ENCODE measurements at regions not wholly inside any gene's neighbourhood (a gene's known extent, or its start where the extent isn't known, plus 50 kb on each side); places are given as distances from the start of the nearest gene placed in this dataset.

GRCh38 chr9:81473206-81473605, 216.1 kb downstream of the TLE1 start:
- Mint-ChIP-seq H3K4me1 (peaks cover 0 to 7% of the 10 kb centered on the region in 2 experiments; a peak in 3 of 4 replicates), H3K27me3 (ENCODE audit: low read depth) (no peaks in the 10 kb centered on the region), H3K36me3 (ENCODE audit: insufficient read depth in 1 of 3, low read depth in 3 of 3) (no peaks in the 10 kb centered on the region), H3K9me3 (no peaks in the 10 kb centered on the region), H3K4me3 (no peak overlapping the region), H3K27ac (no peak overlapping the region)
- Histone ChIP-seq H3K9ac (ENCODE audit: extremely low read depth, insufficient read length, low read length) (no peak overlapping the region), H2BK20ac (ENCODE audit: low read depth, low read length, poor library complexity, severe bottlenecking) (no peak overlapping the region), H2BK120ac (ENCODE audit: low read depth, low read length, poor library complexity, severe bottlenecking) (no peak overlapping the region), H3K79me2 (ENCODE audit: insufficient read depth, low read length) (no peaks in the 10 kb centered on the region), H3K14ac (ENCODE audit: insufficient read depth, low read length) (no peak overlapping the region), H3K18ac (ENCODE audit: insufficient read length, low read depth, low read length) (no peak overlapping the region), H2BK5ac (ENCODE audit: insufficient read length, low read length) (no peak overlapping the region), H3T11ph (ENCODE audit: low read length) (no peak overlapping the region), H3K27me3 (ENCODE audit: insufficient read depth, low read length) (no peaks in the 10 kb centered on the region), H3K79me1 (ENCODE audit: insufficient read depth, low read depth, low read length, poor library complexity, severe bottlenecking) (no peaks in the 10 kb centered on the region), H3K23ac (ENCODE audit: insufficient read length, low read depth, low read length) (no peak overlapping the region), H2BK15ac (ENCODE audit: low read depth, low read length) (no peak overlapping the region), H3K4me1 (ENCODE audit: insufficient read depth, low read length) (no peaks in the 10 kb centered on the region; the same call in 1 of the 2 replicates), H3K9me3 (ENCODE audit: control insufficient read depth, low read depth, low read length) (no peaks in the 10 kb centered on the region), H2BK12ac (ENCODE audit: insufficient read length, low read depth, low read length) (no peak overlapping the region), H4K20me1 (ENCODE audit: control insufficient read depth, insufficient read depth, insufficient read length) (no peaks in the 10 kb centered on the region), H3K4me2 (ENCODE audit: insufficient read depth, insufficient read length, low read length) (no peak overlapping the region), H3K4ac (ENCODE audit: low read depth, low read length) (no peak overlapping the region), H4K5ac (ENCODE audit: insufficient read length, low read depth, low read length) (no peak overlapping the region), H2AK5ac (ENCODE audit: insufficient read length, low read length) (no peak overlapping the region), H2AFZ (ENCODE audit: low read length) (no peak overlapping the region), H4K8ac (replicated peaks; ENCODE audit: insufficient read length, low read depth, low read length) (no peak overlapping the region), H3K56ac (ENCODE audit: insufficient read length, low read depth, low read length) (no peak overlapping the region), H3K23me2 (ENCODE audit: insufficient read length, low read depth, low read length, poor library complexity, severe bottlenecking) (no peaks in the 10 kb centered on the region), H3K27ac (ENCODE audit: insufficient read length, low read depth, low read length) (no peak overlapping the region), H4K91ac (ENCODE audit: insufficient read length, low read depth, low read length) (no peak overlapping the region)
- no CpG with 5 or more reads among the region's 2 CpGs for WGBS (ENCODE audit: extremely low coverage, insufficient read length, low lambda C conversion rate)
- no peak for DNase-seq
- TF ChIP-seq, protein P1, sequence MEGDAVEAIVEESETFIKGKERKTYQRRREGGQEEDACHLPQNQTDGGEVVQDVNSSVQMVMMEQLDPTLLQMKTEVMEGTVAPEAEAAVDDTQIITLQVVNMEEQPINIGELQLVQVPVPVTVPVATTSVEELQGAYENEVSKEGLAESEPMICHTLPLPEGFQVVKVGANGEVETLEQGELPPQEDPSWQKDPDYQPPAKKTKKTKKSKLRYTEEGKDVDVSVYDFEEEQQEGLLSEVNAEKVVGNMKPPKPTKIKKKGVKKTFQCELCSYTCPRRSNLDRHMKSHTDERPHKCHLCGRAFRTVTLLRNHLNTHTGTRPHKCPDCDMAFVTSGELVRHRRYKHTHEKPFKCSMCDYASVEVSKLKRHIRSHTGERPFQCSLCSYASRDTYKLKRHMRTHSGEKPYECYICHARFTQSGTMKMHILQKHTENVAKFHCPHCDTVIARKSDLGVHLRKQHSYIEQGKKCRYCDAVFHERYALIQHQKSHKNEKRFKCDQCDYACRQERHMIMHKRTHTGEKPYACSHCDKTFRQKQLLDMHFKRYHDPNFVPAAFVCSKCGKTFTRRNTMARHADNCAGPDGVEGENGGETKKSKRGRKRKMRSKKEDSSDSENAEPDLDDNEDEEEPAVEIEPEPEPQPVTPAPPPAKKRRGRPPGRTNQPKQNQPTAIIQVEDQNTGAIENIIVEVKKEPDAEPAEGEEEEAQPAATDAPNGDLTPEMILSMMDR (conservative IDR thresholded peaks at IDR 0.05) = no peak

All from H9 (cell line).